WTC11 (cell line): ENCODE measurements at regions not wholly inside any gene's neighbourhood (a gene's known extent, or its start where the extent isn't known, plus 50 kb on each side); places are given as distances from the start of the nearest gene placed in this dataset.

Source experiments
- AFF4 ChIP-seq: sonication (generic); formaldehyde crosslinking; IDR thresholded peaks from 2 replicates; pipeline ENCODE4 v1.8.1; 2023; ENCODE audit warnings: mild to moderate bottlenecking, missing genetic modification reagents, borderline replicate concordance
- CBFB ChIP-seq: sonication (generic); formaldehyde crosslinking; IDR thresholded peaks from 2 replicates; pipeline ENCODE4 v1.8.1; 2022; ENCODE audit warnings: mild to moderate bottlenecking, low read depth, missing genetic modification reagents
- CTCF ChIP-seq: fragments of 200-600 bp; IDR thresholded peaks from 2 replicates; pipeline ENCODE4 v1.8.0; 2022; ENCODE audit warnings: antibody characterized with exemption
- GABPB1 ChIP-seq: sonication (generic); formaldehyde crosslinking; IDR thresholded peaks from 2 replicates; pipeline ENCODE4 v1.8.1; 2023; ENCODE audit warnings: mild to moderate bottlenecking, missing genetic modification reagents
- NFATC4 ChIP-seq: fragments of 250-450 bp; sonication (Bioruptor Pico); IDR thresholded peaks from 2 replicates; pipeline ENCODE4 v1.9.0; 2021; ENCODE audit warnings: mild to moderate bottlenecking
- NR2C2 ChIP-seq: sonication (generic); formaldehyde crosslinking; IDR thresholded peaks from 2 replicates; pipeline ENCODE4 v1.8.0; 2022; ENCODE audit warnings: mild to moderate bottlenecking, missing genetic modification reagents
- TF ChIP-seq, protein P1 (sequence below): sonication (generic); formaldehyde crosslinking; IDR thresholded peaks from 2 replicates; pipeline ENCODE4 v1.8.1; 2023; ENCODE audit warnings: mild to moderate bottlenecking, missing genetic modification reagents, moderate library complexity
- TF ChIP-seq, protein P2 (sequence below): sonication (generic); formaldehyde crosslinking; IDR thresholded peaks from 2 replicates; pipeline ENCODE4 v1.8.1; 2022; ENCODE audit warnings: mild to moderate bottlenecking, missing genetic modification reagents, moderate library complexity, borderline replicate concordance
- TF ChIP-seq, protein P3 (sequence below): sonication (generic); formaldehyde crosslinking; IDR thresholded peaks from 2 replicates; pipeline ENCODE4 v1.8.0; 2022; ENCODE audit warnings: mild to moderate bottlenecking, missing genetic modification reagents

GRCh38 chr1:17908945-17909344 is 153.8 kb downstream of the ACTL8 start:
- TF ChIP-seq CTCF (no peak), CBFB (CRISPR knock-in tag) (no peak), GABPB1 (CRISPR knock-in tag) (no peak), NR2C2 (CRISPR knock-in tag) (no peak), AFF4 (no peak), NFATC4 (CRISPR knock-in tag) (no peak)
- TF ChIP-seq, protein P1, sequence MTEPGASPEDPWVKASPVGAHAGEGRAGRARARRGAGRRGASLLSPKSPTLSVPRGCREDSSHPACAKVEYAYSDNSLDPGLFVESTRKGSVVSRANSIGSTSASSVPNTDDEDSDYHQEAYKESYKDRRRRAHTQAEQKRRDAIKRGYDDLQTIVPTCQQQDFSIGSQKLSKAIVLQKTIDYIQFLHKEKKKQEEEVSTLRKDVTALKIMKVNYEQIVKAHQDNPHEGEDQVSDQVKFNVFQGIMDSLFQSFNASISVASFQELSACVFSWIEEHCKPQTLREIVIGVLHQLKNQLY (CRISPR knock-in tag): no peak
- TF ChIP-seq, protein P2, sequence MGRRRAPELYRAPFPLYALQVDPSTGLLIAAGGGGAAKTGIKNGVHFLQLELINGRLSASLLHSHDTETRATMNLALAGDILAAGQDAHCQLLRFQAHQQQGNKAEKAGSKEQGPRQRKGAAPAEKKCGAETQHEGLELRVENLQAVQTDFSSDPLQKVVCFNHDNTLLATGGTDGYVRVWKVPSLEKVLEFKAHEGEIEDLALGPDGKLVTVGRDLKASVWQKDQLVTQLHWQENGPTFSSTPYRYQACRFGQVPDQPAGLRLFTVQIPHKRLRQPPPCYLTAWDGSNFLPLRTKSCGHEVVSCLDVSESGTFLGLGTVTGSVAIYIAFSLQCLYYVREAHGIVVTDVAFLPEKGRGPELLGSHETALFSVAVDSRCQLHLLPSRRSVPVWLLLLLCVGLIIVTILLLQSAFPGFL (CRISPR knock-in tag): no peak
- TF ChIP-seq, protein P3, sequence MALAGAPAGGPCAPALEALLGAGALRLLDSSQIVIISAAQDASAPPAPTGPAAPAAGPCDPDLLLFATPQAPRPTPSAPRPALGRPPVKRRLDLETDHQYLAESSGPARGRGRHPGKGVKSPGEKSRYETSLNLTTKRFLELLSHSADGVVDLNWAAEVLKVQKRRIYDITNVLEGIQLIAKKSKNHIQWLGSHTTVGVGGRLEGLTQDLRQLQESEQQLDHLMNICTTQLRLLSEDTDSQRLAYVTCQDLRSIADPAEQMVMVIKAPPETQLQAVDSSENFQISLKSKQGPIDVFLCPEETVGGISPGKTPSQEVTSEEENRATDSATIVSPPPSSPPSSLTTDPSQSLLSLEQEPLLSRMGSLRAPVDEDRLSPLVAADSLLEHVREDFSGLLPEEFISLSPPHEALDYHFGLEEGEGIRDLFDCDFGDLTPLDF (CRISPR knock-in tag): no peak
